HG03025 (cell line): ENCODE measurements at regions not wholly inside any gene's neighbourhood (a gene's known extent, or its start where the extent isn't known, plus 50 kb on each side); places are given as distances from the start of the nearest gene placed in this dataset.

Experiments
- ATAC-seq: cut with Tn5 transposase; IDR thresholded peaks from one replicate; pipeline ENCODE4 v1.9.1; 2021; ENCODE audit warnings: mild to moderate bottlenecking, moderate library complexity; ENCODE audit not compliant: unreplicated experiment, low FRiP score

DNA sequence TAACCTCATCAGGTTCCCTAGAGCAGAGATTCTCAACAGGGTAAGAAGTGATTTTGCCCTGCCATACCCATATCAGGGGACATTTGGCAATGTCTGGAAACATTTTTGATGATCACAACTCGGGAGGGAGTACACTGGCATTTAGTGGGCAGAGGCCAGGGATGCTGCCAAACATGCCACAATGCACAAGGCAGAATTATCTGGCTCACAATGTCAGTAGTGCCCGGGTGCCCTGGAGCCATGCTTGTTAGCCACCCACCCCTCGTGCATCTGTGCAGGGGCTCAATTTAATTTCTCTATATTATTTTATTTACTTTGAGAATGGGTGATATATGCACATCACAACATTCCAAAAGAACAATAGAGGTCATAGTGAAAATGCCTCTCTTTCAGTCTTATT, 82.0 kb upstream of the DHX15 start:
- no peak for ATAC-seq

DNA sequence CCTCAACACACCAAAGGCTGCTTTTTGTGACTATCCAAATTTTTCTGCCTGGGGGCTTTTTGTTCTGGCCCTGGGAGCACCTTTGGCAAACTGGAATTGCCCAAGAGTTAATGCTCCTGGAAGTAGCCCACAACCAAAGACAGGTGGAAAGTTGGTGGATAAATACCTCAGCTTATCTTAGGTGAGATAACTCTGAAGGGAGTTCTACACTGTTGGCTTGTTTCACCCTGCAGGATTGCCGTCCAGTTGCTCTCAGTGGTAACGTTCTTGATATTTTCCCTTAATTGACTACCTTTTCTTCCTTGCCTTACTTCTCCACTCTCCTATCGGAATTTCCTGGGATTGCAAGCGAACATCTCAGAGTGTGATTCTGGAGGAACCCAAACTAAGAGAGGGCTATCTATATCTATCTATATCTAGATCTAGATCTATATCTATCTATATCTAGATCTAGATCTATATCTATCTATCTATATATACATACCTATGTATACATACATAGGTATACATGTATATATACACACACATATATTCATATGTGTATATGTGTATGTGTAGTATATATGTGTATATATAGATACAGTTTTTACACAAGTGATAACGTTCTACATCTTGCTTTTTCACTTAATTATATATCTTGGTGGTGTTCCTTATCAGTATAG, 82.6 kb upstream of the DHX15 start:
- no peak for ATAC-seq

DNA sequence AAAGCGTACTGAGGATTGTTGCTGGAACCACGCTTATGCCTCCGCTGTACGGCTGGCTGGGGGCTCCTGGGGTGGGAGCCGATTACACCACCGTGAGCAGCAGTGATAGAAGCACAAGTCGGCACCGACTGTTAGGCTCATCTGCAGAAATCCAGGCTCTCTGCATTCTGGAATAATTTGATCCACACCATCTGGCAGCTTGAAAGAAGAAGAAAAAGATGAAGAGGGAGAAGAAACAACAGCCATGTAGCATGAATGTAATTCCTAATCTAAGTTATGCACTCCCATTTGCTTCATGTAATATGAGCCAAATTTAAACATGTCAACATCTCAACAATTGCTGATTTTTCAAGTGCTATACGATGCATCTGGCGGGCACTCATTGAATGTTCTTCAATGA, 84.6 kb upstream of the DHX15 start:
- no peak for ATAC-seq

DNA sequence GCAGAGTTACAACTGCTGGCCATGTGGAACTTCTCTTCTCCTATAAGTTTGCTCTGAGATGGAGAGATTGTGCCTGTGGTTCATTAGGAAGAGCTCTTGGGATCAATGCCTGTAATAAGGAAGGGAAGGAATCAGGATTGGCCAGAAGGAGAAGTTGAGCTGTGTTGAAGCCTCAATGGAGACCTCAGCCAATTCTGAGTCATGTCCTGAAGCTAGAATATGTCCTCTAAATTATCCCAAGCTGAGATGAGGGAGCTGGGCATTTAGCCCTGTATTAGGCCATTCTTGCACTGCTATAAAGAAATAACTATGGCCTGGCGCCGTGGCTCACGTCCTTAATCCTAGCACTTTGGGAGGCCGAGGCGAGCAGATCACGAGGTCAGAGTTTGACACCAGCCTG, 85.4 kb upstream of the DHX15 start:
- no peak for ATAC-seq

DNA sequence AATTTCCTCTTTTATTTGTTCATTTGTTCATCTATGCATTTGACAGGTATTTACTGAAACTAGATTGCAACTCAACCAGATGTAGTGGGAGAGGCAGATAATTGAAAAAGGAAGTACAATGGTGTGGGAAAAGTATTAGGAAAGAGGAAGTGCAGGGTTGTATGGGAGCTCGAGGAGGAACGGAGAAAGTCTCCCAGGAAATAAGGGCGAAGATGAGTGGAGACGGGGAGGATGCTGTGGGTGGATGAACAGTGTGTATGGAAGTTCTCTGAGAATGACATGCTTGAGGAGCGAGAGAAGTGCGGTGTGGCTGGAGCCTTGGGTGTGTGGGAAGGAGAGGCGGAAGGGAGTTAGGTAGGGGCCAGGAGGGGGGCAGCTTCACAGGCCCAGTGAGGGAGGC, 87.5 kb upstream of the DHX15 start:
- no peak for ATAC-seq

DNA sequence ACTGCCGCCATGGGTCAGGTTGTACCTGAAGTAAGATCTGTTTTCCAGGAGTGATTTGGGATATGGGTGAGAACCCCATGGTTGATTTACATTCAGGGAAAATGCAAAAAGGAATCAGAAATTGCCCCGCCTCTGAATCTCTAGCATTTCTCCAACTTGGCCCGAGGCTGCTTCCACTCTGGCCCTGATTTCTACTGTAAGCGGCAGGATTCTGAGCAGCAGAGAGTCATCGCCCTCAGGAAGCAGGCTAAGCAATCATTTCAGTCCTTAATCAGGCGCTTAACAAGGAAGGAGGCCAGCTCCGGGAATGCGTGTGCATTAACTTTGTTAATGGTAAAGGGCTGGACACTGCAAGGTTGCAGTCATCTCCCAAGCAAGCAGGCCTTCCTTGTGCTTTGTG, 88.5 kb upstream of the DHX15 start:
- ATAC-seq = no peak

DNA sequence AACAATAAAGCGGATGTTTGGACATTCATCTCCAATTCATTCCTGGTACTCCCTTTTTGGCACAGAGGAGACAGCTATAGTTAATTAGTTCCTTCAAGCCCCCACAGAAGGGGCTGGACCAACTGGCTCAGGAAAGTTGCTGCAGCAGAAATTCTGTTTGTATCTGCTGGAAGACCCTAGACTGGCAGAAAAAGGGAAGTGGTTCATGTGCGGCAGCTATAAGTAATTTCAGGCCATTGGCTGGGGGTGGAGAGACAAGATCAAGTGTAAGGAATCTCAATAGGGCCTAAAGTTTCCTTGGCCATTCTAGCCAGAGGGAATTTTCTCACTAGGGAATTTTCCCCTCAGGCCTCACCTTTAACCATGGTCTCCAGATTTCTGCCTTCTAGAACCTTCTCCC, 89.9 kb upstream of the DHX15 start:
- no peak for ATAC-seq

DNA sequence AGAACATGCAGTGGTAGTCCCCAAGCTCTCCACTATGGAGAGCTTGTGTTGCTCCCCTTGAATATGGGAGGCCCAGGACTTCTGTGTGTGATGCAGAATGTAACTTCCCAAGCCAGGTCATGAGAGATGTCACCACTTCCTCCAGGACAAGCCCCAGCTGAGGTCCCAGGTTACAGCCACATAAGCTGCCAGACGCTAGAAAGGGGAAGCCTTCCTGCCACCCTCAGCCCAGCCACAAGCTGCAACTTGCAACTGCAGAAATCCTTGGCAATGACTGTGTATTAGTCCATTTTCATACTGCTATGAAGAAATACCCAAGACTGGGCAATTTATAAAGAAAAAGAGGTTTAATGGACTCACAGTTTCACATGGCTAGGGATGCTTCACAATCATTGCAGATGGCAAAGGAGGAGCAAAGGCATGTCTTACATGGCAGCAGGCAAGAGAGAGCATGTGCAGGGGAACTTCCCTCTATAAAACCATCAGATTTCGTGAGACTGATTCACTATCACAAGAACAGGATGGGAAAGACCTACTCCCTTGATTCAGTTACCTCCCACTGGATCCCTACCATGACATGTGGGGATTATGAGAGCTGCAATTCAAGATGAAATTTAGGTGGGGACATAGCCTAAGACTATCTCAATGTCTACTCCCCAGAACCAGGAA, 91.5 kb upstream of the DHX15 start:
- ATAC-seq = no peak

DNA sequence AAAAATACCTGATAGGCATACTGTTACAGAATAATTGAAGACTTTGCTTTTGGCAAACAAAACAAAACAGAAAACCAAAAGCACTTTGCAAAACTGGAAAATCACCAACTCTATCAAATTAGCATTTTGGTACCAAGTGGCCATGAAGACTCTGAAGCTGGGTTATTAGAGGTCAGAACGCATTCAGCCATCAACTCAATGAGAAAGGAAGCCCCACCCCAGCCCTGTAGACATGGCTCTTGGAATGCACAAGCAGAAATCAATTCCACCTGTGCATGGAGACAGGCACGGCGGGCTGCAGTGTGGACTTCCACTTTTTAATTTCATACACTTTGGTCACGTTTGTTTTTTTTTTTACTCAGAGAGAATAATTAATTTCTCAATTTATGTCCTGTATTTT, 93.6 kb upstream of the DHX15 start:
- ATAC-seq = no peak

DNA sequence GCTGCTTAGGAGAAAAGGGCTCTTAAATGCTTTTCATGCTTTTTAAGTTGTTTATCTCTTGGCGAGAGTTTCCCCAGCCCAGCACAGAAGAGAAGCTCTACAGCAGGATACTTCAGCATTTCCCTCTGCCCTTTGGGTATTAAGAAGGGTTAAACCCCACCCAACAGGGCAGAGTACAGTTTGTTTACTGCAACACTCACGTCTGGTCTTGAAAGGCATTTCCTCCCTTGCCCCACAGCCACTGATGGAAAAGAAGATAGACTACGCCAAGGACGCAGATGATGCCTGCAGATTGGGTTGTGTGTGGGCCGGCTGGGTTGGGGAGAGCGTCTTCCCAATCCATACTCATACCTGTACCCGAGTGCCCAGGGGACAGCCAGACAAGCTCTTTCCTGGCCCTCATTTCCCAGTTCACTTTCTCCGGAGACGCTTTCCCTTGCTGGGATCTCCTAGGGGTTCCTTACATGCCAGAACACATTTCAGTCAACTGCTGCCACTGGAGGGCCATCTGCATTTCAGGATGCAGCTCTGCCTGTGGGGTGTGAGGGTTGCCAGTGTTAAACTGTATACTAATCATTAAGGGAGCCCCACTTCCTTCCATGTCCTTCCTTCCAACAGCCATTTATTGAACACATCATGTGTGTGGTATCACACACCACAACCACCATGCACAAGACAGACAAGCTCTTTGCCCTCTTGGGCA, 96.5 kb upstream of the DHX15 start:
- no peak for ATAC-seq

DNA sequence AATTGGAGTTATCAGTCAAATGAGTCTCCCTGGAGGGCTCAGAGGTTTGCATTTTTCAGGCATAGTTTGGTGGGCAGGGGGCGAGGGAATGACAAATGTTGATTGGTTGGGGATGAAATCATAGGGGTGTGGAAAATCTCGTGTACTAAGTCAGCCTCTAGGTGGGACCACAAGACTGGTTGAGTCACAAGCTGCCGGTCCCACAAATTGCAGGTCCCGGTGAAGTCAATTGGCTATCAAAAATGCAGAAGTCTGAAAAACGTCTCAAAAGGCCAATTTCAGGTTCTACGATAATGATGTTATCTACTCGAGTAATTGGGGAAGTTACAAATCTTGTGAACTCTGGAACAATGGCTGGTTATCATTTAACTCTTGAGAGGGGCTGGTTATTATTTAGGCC, 98.8 kb upstream of the DHX15 start:
- ATAC-seq = no peak

DNA sequence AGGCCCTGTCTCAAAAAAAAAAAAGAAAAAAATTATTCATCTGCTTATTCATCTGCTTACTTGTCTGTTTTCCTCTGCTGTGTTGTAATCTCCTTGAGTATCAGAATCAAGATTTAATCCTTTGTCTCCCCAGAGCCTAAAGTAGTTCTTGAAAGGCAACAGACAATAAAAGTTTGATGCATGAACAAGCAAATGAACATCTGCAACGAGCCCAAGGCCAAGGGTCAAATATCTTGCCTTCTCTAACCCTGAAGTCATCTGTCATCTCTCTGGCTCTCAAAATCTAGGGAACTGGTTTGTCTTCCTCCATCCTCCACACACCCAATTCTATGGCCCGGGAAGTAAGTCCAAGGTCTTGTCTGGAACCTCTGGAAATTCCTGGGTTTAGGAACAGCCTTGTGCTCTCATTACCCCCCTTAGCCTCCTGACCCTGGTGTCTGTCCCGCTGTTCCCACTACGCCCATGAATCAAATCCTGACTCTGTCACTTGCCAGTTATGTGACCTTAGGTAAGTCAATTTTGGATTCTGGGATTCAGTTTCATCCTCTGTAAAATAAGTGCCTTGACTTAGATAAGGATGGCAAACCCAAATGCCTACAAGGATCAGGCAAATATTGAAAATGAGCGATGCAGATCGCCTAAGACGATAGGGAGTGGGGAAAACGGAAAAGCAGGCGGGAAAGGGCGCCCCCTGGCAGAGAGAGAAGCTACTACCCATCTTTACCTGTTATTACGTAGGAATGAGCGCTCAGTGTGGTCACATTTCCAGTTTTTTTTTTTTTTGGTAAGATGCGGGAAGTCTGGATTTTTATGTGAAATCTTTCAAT, 102.7 kb upstream of the DHX15 start:
- no peak for ATAC-seq

DNA sequence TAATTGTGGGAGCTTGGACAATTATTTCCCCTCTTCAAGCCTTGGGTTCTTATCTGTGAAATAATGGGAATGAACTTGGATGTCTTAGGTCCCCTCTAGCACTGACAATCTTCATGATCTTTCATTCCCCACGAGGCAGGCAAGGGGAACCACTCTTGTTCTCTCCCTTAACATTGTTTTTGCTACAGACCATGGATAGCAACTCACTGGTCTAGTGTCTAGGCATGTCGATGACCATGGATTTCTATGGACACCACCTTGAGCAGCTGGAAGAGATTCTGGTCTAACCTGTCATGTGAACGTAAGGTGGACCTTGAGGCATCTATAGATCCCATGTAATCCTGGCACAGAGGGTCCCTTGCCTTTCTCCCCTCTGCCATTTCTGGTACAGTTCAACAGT, 104.1 kb upstream of the DHX15 start:
- ATAC-seq = no peak

DNA sequence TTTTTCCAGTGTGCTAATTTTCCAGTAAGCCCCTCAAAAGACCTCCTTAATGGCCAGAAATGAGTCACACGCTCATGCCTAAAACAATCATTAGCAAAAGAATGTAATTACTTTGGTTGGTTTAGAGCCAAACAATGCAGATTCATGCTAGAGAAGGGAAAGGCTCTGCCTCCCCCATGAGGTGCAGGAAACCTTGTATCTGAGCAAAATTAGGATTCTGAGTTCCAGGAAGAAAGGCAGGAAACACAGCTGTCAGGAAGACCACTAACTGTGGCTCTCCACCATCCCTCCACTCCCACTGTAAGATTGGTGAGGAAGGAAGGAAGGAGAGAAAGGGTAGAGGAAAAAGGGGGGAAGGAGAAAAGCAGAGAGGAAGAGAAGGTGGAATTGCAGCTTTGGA, 104.9 kb upstream of the DHX15 start:
- no peak for ATAC-seq

DNA sequence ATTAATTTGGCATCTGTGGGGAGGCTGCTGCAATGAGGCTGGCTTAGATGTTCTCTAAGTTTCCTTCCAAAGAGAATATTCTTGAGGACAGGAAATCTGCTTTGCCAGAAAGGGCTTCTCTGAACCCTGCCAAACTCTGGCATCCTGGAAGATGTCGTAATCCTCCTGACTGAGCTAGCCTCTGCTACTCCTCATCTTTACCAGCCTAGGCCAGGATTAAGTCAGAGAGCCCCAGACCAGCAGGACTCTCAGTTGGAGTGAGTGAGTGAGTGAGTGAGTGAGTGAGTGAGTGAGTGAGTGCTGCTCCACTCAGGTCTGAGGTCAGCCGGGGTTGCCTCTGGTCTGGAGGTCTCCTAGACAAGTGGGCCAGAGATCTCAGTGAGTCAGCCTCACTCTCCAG, 104.9 kb upstream of the SOD3 start:
- no peak for ATAC-seq

DNA sequence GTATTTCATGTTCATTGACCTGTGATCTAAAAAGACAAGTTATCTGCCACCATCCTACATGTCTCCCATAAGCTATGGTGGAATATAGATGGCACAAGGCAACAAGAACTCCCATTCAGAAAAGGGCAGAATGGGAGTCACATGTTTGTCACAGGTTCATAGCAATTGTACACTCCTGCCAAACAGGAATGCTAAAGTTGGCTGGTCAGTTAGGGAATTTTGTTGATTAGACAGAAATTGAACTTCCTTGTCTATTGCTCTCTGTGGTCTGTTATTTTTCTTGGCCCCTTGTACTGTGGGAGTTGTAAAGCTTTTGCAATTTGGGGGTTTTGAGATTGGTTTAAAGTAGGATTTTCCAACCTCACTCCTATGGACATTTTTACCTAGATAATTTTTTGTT, 101.7 kb upstream of the SOD3 start:
- no peak for ATAC-seq

DNA sequence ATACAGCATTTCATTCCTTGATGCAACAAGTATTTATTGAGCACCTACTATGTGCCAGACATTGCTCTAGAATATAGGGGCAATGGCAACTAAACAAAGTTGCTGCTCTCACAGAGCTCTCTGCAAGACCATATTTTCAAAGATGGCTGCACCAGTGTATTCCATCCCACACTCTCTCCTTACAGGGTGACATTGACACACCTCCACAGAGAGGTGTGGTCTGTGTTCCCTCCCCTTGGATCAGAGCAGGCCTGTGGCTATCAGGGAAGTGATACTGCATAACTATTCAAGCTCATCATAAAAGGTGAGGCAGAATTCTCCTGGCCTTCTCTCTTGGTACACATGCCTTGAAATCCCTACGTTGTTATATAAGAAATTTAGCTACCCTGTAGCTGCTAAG, 95.3 kb upstream of the SOD3 start:
- ATAC-seq = no peak

DNA sequence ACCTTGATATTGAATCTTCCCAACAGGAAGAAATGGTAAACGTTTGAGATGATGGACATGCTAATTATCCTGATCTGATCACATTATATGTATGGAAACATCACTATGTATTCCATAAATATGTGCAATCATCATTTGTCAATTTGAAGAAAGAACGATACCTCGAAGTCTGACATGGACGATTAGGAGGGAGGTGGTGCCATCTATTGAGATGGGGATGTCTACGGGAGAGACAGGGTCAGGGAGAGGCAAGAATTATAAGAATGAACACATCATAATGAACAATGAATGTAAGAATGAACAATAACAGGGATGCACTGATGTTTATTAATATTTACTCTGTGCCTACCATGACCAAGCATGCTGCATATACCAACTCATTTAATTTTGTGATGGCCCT, 93.7 kb upstream of the SOD3 start:
- no peak for ATAC-seq

DNA sequence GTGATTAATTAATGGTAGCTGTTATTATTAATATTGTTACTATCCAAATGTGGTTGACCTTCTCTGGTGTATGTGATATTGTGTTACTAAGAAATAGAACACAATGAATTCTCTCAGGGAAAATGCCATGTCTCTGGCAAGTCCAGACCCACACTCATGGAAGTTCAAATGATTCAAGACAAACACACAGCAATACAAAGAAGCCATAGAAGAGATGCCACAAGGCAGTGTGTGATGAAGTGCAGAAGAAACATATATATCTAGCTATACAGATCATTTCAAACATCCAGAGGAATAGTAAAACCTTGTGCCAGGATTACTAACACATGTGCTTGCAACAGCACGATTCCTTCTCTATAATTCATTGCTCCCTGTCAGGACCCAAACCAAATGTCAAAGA, 93.1 kb upstream of the SOD3 start:
- no peak for ATAC-seq

DNA sequence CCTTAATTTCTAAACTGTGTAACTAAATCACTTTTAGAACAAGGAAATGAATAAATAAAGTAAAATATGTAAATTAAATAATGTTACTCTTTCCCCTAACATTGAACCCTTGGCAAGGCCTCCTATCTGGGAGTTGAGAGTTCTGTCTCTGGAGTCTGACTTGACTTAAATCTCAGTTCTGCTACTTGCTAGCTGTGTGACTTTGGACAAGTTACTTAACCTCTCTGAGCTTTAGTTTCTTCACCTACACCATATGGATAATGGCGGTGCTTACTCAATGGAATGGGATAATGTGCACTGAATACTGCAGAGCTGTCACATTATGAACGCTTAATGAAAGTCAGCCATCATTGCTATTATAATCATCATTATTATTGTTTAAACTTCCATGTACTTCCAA, 92.1 kb upstream of the SOD3 start:
- no peak for ATAC-seq

DNA sequence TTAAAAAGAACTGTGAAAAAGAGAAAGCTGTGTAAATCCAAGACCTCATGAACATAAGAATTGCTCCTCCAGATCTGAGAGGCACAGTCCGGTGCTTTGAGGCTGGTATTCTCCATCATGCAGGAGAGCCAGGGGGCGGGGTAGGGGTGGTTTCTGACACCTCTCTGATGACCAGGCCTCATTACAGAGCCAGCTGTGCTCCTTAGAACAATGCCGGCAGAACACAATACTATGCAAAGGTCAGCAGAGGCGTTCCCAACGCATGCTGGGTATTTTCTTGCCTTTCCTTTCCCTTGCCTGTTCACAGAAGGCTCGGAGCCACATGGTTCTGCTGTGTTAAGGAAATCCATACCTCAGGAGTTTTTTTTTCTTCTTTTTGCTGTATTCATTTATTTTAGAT, 91.2 kb upstream of the SOD3 start:
- ATAC-seq = no peak
